ENCODE measurements at regions not wholly inside any gene's neighbourhood (a gene's known extent, or its start where the extent isn't known, plus 50 kb on each side); places are given as distances from the start of the nearest gene placed in this dataset.

DNA sequence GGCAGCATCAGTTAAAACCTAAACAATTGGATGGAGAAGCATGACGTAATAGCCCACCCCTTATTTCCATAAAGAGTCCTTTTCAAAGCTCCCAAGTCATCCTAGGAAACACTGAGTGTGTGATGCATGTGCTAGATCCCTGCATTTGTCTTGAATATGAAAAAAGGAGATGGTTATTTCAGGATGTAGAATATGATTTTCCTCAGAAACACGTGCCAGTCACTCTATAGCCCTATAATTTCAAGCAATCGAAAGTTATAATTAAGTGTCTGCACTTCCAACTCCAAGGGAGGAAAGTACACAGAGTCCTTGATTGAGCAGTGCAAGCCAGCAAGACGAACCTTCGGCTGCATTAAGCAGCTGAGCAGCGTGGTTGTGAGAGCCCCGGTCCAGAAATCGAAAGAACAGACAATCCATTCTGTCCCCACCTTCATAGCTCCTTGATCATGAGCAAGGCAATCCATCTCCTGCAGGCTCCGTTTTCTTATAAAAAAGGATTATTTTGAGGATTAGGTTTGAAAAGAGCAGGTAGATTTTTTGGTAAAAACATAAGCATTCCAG is 287.7 kb downstream of the FBXO15 start:
- H3K4me2 ChIP-seq: no peak overlapping the region
- no peak overlapping the region for H3K27ac ChIP-seq
- no peaks in the 10 kb centered on the region for H3K36me3 ChIP-seq (replicated peaks; ENCODE audit: insufficient read depth, low read depth)
- DNase-seq (ENCODE audit: low spot score): no peak
- H2AFZ ChIP-seq: no peak overlapping the region
- no peak for TF ChIP-seq EZH2 (IDR thresholded peaks at IDR 0.05; ENCODE audit: borderline replicate concordance)
- TF ChIP-seq EZH2phosphoT487 (IDR thresholded peaks at IDR 0.05; ENCODE audit: low read depth, severe bottlenecking, unreplicated experiment): no peak
- TF ChIP-seq, protein P1, sequence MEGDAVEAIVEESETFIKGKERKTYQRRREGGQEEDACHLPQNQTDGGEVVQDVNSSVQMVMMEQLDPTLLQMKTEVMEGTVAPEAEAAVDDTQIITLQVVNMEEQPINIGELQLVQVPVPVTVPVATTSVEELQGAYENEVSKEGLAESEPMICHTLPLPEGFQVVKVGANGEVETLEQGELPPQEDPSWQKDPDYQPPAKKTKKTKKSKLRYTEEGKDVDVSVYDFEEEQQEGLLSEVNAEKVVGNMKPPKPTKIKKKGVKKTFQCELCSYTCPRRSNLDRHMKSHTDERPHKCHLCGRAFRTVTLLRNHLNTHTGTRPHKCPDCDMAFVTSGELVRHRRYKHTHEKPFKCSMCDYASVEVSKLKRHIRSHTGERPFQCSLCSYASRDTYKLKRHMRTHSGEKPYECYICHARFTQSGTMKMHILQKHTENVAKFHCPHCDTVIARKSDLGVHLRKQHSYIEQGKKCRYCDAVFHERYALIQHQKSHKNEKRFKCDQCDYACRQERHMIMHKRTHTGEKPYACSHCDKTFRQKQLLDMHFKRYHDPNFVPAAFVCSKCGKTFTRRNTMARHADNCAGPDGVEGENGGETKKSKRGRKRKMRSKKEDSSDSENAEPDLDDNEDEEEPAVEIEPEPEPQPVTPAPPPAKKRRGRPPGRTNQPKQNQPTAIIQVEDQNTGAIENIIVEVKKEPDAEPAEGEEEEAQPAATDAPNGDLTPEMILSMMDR (IDR thresholded peaks at IDR 0.05; ENCODE audit: poor library complexity): no peak
- no peak overlapping the region for H3K4me3 ChIP-seq
- no peaks in the 10 kb centered on the region for H3K27me3 ChIP-seq
- WGBS (ENCODE audit: low lambda C conversion rate, missing lambda C conversion rate): 92% methylated on average over 9 of the region's 9 CpGs
- no peaks in the 10 kb centered on the region for H3K9me2 ChIP-seq (replicated peaks; ENCODE audit: insufficient read depth)
- no peaks in the 10 kb centered on the region for H3K79me2 ChIP-seq
- no peaks in the 10 kb centered on the region for H3K9me3 ChIP-seq (ENCODE audit: low read depth)
- H3K4me1 ChIP-seq (ENCODE audit: insufficient read depth): no peaks in the 10 kb centered on the region
- no peaks in the 10 kb centered on the region for H4K20me1 ChIP-seq (ENCODE audit: insufficient read depth, poor library complexity, severe bottlenecking)

DNA sequence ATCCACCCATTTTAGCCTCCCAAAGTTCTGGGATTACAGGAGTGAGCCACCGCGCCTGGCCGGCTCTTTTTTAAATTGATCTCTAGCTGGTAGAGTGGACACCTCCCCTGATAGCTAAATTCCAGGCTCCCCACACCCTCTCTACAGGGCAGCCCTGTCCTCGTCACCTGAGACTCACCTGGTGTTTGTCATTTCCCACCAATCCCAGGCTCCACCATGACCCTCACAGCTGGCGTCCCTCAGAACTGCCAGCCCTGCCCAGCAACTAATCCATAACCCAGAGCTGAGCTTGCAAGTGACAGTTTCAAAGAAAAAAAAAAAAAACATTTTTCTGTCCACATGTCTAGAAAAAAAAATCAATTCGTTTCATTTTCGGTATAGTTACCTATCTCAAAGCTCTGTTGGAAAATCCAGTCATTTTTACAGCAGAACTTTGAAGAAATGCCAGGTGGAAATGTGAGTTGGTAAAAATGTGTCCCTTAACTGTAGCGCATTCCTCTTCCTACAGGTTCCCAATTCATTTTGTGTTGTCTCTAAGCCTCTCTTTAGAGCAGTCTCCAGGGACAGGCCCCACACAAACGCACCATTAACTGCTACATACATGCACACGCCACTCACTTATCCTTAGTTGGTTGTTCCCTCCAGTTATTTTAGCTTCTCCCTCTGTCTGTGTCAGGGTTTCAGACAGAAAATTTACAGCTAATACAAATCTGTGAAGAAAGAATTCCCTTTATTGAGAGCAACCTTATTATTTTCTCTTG is 294.7 kb downstream of the FBXO15 start:
- Histone ChIP-seq H3K27me3 (no peaks in the 10 kb centered on the region), H3K79me2 (no peaks in the 10 kb centered on the region), H3K4me2 (no peak overlapping the region), H3K4me3 (no peak overlapping the region), H3K27ac (no peak overlapping the region), H2AFZ (no peak overlapping the region), H4K20me1 (ENCODE audit: insufficient read depth, poor library complexity, severe bottlenecking) (no peaks in the 10 kb centered on the region), H3K9me2 (replicated peaks; ENCODE audit: insufficient read depth) (no peaks in the 10 kb centered on the region), H3K9me3 (ENCODE audit: low read depth) (no peaks in the 10 kb centered on the region), H3K36me3 (replicated peaks; ENCODE audit: insufficient read depth, low read depth) (no peaks in the 10 kb centered on the region), H3K4me1 (ENCODE audit: insufficient read depth) (no peaks in the 10 kb centered on the region)
- TF ChIP-seq EZH2phosphoT487 (IDR thresholded peaks at IDR 0.05; ENCODE audit: low read depth, severe bottlenecking, unreplicated experiment) (no peak), EZH2 (IDR thresholded peaks at IDR 0.05; ENCODE audit: borderline replicate concordance) (no peak)
- TF ChIP-seq, protein P1 (IDR thresholded peaks at IDR 0.05; ENCODE audit: poor library complexity): no peak
- WGBS (ENCODE audit: low lambda C conversion rate, missing lambda C conversion rate): 86% methylated on average over 10 of the region's 10 CpGs
- DNase-seq (ENCODE audit: low spot score): no peak

DNA sequence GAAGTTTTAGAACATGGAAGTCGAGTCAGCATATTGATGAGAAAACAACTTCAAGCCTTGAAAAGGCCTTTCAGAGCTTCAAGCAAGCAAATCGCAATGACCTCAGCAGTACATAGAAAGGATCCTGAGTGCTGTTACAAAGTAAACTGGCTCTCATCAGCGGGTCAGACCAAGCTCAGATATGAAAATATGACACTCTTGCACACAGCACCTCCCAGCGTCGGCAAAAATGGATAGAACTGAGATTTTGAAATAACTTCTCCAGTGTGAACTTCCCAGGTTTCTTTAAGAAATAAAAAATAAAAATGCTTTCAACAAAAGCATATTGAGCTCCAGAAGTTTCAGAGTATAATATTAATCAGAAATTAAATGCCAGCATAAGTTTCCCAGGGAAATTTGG is 296.9 kb downstream of the FBXO15 start:
- H3K27me3 ChIP-seq: no peaks in the 10 kb centered on the region
- H3K9me3 ChIP-seq (ENCODE audit: low read depth): no peaks in the 10 kb centered on the region
- H3K27ac ChIP-seq: no peak overlapping the region
- DNase-seq (ENCODE audit: low spot score): no peak
- H3K4me3 ChIP-seq: no peak overlapping the region
- no peaks in the 10 kb centered on the region for H3K36me3 ChIP-seq (replicated peaks; ENCODE audit: insufficient read depth, low read depth)
- no peaks in the 10 kb centered on the region for H3K4me1 ChIP-seq (ENCODE audit: insufficient read depth)
- 93% methylated on average over 5 of the region's 5 CpGs for WGBS (ENCODE audit: low lambda C conversion rate, missing lambda C conversion rate)
- no peaks in the 10 kb centered on the region for H4K20me1 ChIP-seq (ENCODE audit: insufficient read depth, poor library complexity, severe bottlenecking)
- H3K79me2 ChIP-seq: no peaks in the 10 kb centered on the region
- no peak overlapping the region for H2AFZ ChIP-seq
- H3K4me2 ChIP-seq: no peak overlapping the region
- H3K9me2 ChIP-seq (replicated peaks; ENCODE audit: insufficient read depth): no peaks in the 10 kb centered on the region
- TF ChIP-seq, protein P1 (IDR thresholded peaks at IDR 0.05; ENCODE audit: poor library complexity): no peak
- TF ChIP-seq EZH2phosphoT487 (IDR thresholded peaks at IDR 0.05; ENCODE audit: low read depth, severe bottlenecking, unreplicated experiment): no peak

Measured in hepatocyte (in vitro differentiated cells).